GM19467 (cell line): ENCODE measurements at regions not wholly inside any gene's neighbourhood (a gene's known extent, or its start where the extent isn't known, plus 50 kb on each side); places are given as distances from the start of the nearest gene placed in this dataset.

Source experiments
- ATAC-seq: cut with Tn5 transposase; IDR thresholded peaks from one replicate; pipeline ENCODE4 v1.9.1; 2021; ENCODE audit warnings: mild to moderate bottlenecking, moderate library complexity; ENCODE audit not compliant: unreplicated experiment

DNA sequence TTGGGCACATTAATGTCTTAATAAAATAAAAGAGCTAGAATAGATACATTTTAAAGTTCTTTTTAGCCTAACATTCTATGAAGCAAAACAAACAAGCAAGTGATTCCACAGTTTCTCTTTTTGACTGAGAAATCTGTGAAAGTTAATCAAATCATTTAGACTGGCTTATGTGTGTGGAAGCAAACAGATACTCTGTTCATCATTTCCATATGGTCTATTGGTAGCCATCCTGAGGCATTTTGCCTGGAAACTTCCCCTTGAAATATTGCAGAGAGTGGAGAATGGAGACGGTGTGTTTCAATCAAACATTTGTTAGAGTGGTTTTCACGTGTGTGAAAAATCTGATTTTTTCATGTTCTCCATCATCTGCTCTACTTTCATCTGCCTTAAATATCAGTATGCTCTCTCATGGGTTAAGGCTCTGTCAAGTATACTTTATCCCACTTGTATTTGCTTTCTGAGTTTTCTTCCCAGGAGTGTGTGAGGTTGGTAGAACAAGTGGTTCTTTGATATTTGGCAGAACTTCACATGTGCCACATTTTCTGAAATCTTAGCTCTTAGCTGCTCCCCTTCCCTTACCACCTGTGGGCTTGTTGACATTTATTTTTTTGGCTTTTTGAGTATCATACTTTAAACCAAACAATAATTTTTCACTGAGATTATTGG, 139.1 kb upstream of the PTGFR start:
- ATAC-seq, result no peak

DNA sequence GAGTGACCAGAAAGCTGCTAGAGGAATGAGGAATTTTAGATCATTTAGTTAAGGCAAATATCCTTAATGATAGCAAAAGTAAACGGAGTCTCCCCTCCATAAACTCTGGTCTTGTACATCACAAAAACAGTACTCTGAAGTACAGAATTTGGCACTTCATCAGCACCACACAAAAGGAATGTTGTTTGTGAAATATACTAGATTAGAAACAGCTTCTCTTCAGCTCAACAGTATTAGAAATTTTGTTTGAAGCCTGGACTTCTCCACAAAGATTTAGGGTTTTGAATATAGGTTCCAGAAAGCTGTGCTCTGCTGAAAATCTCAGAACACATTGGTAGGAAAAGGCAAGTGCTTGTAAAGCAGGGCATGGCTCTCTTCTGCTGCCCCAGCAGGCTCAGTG, 135.1 kb upstream of the PTGFR start:
- no peak for ATAC-seq

DNA sequence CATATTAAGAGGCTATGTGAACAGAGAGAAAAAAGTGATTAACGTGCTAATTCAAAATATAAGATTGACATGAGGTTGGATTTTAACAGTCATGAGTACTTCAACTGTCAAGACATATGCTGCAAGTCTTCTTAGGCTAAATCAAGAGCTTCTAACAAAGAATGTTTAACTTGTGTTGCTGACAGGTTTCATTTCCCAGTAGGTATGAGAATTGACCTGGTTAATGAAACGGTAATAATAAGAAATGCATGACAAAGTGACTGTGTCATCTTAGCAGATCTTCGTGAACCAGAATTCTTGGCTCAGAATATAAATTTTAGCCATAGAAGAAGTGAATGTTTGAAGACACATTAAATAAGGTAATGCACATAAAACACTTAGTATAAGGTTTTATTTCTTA, 132.6 kb upstream of the PTGFR start:
- no peak for ATAC-seq

DNA sequence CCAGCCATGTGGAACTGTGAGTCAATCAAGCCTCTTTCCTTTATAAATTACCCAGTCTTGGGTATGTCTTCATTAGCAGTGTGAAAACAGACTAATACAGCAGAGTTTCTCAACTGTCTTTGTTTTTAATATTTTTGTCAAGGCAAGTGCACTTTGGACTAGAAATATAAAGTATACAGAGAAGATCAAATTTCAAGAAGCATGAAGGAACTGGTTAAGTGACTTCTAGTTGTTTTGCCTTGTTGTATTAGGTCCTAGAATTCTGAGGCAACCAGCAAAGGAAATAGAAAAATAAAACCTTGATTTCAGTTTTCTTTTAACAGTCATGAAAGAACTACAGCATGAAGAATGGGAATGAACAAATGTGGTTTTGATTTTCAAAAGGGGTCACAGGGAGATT, 131.1 kb upstream of the PTGFR start:
- no peak for ATAC-seq

DNA sequence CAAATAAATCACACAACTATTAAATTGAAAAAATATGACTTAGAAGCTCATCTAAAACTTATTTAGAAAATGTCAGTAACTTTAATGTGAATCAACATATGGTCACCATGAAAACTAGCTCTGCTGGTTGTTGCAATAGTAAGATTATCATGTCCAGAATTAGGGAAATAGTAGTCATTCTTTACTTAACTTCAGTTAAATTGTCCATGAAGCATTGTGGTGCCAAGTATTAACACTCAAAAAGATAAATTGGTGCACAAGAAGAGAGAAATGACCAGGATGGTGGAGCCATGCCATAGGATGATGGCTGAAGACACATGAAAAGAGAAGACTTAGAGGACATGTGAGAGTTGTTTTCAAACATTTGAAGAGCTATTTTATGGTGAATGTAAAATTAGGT, 130.2 kb upstream of the PTGFR start:
- no peak for ATAC-seq

DNA sequence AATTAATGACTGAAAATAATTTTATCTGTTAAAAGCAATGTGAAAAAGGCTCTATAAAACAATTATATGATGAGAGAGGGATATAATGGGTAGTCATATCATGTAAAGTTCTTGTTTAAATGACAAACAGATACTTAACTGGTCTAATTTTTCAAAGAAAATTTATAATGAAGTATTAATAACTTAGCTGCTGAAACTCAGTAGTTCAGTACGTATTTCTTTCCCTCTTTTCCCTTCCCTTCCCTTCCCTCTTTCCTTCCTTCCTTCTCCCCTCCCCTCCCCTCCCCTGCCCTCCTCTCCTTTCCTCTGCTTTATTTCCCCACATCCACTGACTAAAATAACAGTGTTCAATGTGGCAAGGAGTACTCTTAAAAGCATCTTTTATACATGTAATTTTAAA, 123.1 kb upstream of the PTGFR start:
- ATAC-seq, result no peak

DNA sequence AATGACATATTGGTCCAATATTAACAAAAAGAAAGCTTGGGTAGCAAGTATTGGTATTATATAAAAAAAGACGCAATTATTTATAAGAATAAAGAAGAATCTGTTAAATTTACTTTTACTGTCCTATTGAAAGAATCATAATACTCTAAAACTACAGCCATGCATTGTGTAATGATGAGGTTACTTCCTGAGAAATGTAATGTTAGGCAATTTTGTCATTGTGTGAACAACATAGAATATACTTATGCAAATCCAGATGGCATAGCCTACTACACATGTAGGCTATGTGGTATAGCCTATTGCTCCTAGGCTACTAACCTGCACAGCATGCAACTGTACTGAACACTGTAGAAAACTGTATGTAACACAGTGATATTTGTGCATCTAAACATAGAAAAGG, 121.2 kb upstream of the PTGFR start:
- ATAC-seq, result no peak

DNA sequence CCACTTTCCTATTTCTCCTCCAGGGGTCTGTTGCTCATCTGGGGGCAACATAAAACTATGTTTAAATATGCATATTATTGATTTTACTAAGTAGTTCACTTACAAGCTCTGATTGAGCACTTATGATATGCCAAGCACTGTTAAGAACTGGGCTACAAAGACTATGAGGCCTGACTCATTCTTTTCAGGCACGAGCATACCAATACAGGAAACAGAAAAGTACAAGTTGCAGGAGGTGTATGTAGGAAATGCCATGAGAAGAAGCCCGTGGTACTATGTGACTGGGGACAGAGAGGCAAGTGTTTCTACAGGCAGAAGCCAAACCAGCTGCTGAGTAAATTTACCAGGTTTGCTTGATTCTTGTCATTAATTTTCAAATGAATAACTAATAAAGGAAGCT, 120.4 kb upstream of the PTGFR start:
- ATAC-seq, result peak; percentile 68

DNA sequence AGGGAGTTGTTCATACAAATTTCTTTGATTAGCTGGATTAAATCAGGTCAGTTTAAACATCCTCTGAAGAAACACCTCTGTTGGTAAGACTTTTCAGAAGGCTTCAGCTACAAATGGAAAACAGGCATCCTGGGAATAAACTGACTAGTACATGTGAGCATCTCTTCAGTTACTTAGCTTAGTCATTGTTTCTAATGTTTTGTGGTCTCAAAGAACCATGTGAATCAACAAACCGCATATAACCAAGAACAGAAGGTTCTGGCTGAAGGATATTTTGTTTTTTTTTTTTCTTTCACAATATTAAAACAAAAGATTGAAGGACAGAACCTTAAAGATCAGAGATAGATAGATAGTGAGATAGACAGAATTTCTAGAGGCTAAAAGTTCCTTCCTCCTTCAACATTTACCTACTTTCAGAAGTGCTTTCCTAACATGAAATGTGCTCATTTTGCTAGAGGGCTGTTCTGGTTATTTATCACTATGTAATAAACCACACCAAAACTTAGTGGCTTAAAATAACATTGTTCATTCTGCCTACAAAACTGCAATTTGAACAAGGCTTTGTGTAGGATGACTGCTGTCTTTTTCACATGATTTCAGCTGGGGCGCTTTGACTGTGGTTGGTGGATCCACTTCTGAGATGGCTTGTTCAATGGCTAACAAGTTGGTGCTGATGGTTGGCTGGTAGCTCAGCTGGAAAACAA, 119.8 kb upstream of the PTGFR start:
- peak; percentile 45 for ATAC-seq

DNA sequence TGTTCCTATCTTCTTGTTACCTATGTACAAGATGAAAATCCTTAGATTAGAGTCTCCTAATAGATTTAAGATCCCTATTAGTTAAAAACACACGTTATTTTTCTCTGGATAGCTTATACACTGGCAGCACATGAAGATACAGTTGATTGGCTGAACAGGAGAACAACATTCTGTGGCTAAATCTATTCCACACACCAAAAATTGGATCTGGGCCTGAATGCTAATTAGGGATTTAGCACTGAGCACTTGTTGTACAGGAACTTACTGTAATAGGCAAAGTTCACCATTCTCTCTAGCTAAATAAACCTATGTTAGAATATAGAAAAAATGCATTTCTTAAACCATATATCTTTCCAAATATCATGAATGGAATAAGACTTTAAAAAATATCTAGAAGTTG, 117.1 kb upstream of the PTGFR start:
- no peak for ATAC-seq

DNA sequence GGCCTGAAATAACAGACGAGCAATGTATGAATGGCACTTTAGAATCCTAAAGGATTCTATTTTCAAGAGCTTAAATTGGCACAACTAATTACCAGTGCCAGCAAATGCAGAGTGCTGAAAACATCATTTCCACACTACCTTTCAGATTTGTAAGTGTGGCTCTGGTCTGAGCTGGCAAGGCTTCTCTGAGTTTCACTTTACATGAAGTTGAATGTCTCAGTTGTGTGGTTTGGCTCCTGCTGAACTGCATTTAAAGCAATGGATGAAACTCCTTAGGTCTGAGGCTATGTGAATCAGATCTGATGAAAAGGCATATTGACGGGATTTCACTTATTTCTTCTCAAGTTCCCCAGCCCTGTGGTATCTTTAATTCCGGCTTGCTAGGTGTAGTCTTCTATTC, 114.8 kb upstream of the PTGFR start:
- no peak for ATAC-seq

DNA sequence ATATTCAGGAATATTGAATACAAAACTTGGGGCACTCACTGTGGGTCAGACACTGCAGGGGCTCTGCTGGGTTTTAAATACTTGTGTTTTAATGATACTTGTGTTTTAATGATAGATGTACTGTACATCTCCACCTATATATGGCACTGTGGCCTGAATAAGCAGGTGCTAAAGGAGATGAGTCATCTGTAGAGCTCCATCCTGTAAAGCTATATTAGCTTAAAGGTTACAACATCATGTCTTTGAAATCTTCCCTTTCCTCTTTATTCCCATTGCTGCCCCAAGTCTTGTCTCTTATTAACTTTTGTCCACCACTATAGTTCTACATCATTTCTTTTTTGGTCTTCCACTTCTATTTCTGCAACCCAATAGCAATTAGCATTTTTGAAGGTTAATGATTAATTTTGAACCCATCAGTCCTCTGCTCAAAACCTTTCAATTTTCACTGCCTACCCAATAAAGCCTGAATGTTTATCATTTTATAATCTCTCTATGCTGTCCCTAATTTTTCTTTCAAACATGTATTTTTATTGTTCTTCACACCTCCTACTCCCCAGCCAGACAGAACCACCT, 113.3 kb upstream of the PTGFR start:
- ATAC-seq, result peak; percentile 95

DNA sequence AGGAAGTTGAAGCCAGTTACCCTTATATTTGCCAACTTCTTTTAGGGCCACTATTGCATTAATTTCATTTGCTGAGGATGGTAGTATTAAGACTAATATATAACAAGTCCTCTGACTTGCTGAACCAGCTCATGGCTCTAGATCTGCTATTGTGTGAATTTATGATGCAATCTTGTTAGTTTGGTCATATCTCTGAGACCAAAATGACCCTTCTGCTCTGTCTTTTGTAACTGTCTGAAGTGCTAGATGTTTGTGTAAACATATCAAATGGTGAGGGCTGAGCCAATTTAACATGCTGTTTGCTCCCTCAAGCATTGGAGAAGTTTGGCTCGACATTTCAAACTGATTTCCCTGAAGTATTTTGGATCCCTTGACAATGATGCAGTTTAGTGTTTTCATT, 106.9 kb upstream of the PTGFR start:
- ATAC-seq, result no peak

DNA sequence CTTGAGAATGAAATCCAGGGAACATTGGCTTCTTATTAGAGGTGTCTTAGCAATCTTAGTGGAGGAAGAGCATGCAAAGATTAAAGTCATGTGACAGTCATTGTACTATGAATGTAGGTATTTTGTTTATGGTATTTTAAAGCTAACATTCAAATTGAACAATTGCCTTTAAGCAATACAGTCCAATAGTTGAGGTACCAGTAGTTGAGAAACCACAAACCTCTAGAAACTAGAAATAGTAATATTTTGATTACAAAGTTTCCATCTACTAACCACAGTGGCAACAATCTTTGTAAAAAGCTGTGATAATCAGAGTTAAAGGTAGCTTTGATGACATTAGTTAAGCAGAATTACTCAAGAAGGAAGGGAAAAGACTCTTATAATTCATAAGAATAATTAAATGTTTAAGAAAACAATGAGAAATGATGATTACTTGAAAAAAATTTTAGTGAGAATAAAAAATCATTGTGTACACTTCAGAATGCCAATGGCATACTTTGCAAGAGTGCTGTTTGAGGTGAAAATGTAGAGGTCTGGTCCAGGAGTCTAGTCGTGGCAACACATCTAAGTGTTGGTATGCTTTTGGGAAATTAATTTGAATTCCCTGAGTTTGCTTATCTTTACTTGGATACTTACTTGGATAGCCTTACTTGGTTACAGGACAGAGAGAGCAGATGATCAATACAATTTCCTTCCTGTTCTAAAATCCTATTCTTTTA, 104.9 kb upstream of the PTGFR start:
- peak; percentile 90 for ATAC-seq

DNA sequence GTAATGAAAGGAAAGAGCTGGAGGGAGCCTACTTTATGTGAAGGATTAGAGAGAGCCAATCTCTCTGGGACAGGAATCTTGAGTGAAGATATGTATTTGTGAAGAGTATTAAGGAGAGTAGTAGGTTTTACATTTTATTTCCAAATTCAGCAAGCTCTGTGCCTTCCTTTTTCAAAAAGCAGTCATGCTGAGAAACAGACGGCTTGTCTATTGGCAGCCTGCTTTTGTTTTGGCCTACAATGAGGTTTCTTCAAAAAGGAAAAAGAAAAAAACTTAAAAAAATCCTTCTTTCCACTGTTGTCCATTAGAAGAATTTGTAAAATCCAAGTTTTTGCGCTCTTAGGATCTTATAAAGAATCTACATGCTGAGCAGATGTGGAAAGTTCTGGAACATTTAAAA, 103.6 kb upstream of the PTGFR start:
- ATAC-seq, result no peak

DNA sequence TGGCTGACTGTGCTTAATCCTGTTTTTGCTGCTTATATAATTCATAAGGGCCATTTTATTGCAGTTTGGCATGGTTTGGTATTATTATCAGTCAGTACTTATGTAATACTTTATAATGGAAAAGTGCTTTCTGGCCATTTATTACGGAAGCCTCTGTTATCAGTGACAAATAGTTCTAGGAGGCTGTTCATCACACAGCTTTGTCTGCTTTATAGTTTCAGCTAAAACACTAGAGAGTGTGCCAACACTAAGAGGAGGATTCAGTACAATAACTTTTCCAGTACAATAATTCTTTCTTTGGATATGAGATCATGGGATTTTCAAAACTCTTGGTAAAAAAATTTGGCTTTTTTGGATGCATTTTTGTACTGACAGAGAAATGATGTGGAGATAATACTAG, 102.9 kb upstream of the PTGFR start:
- no peak for ATAC-seq

DNA sequence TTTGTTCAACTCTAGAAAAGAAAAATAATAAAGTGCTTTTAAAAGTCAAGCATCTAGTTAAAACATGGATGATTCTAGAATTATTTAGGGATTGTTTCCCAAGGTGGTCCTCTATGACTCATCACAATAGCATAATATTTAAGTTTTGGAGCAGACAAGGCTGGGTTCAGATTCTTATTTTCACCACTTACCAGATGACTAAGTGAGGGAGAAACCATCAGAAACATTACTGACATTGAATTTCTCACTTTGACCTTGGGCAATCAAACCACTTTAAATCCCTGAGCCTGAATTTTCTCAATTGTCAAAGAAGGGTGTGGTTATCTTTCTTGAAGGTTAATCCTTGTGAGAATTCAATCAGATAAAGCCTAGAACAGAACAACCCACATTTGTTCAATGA, 102.5 kb upstream of the PTGFR start:
- ATAC-seq, result no peak

DNA sequence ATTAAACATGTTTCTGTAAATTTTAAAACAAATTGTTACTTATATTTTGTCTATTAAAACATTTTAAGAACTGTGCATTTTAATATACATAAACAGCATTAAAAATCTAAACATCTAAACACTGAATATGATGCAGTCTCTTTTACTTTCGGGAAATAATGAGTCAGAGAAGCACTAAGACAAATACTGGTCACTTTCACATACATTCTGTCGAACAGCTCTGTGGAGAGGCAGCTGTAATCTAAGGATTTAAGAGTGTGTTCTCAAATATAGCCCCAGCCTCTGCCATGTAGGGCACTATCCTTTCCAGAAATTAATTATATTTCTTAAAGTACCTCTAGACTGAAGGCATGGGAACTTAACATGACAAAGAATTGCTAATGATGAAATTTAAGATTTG, 89.6 kb upstream of the PTGFR start:
- no peak for ATAC-seq

DNA sequence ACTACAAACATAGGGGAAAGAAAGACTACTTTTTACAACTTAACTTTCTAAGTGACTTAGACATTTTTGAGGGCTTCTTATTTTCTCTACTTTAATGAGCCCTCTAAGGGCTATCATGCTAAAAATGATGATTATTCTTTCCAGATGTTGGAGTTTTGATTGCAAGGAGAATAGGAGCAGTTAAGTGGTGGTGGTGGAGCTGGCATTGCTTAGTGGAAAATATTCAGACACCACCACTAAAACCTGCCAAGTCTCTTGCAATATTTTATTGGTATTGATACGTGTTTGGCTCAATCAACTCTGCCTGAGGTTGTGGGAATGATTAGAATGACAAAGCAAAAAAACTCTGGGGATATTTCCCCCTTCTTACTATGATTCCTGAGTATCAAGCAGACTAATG, 82.6 kb upstream of the PTGFR start:
- ATAC-seq, result no peak

DNA sequence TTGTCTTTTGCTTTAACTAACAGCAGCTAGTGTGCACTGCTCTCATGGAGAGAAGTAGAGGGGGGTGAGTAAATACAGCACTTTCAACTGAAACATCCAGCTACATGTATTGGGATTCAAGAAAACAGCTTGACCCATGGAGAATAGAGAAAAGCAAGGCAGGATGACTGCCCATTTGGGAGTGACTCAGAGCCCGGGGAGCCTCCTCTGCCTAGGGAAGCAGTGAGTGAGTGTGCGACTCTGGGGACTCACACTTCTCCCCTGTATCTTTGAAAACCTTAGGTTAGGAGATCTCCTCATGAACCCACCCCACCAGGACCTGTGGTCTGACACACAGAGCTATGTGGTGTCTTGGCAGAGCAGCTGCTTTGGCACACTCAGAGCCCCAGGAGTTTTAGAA, 82.0 kb upstream of the PTGFR start:
- ATAC-seq, result no peak

DNA sequence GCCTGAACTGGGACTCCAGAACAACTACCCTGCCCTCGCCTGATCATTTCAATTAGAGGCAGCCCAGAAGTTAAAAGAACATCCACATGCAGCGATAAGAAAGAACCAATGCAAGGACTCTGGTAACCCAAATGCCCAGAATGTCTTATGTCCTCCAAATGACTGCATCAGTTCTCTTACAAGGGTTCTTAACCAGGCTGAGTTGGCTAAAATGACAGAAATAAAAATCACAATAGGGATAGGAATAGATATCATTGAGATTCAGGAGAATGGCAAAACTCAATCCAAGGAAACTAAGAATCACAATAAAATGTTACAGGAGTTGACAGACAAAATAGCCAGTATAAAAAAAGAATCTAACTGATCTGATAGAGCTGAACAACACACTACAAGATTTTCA, 80.1 kb upstream of the PTGFR start:
- ATAC-seq, result no peak

DNA sequence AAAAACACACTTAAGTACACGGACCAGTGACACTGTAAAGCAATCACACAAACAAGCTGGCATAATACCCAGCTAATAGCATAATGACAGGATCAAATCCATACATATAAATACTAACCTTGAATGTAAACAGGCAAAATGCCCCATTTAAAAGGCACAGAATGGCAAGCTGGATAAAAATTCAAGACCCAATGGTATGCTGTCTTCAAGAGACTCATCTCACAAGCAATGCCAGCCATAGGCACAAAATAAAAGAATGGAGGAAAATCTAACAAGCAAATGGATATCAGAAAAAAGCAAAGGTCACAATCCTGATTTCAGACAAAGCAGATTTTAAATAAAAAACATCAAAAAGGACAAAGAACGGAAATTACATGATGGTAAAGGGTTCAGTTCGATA, 79.1 kb upstream of the PTGFR start:
- no peak for ATAC-seq
